Activated CD8-positive, alpha-beta memory T cell treated with anti-CD3 and anti-CD28 coated beads, Interleukin-2, amount 10 ng/mL, durations not matched to agents 7 days and 5 days (primary cell): ENCODE measurements at regions not wholly inside any gene's neighbourhood (a gene's known extent, or its start where the extent isn't known, plus 50 kb on each side); places are given as distances from the start of the nearest gene placed in this dataset.

Source experiments
- ATAC-seq: fragments of 150-1000 bp; cut with Tn5 transposase; one replicate; pipeline ENCODE4 v1.10.0; 2021; ENCODE audit warnings: moderate library complexity
- CTCF ChIA-PET: fragments of 350-600 bp; sonication (Branson Sonifier 250); formaldehyde crosslinking; loops from one replicate; lab custom pipeline; 2021; ENCODE audit warnings: antibody characterized with exemption; lab: Charles Lee
- DNase-seq: peaks from one replicate; pipeline ENCODE4 v3.0.0-alpha.2; 2020
- H3K27ac Mint-ChIP-seq: one replicate; pipeline ENCODE4 v1.8.0; 2021; ENCODE audit warnings: mild to moderate bottlenecking, mixed read lengths
- H3K27me3 Mint-ChIP-seq: one replicate; pipeline ENCODE4 v1.8.0; 2021; ENCODE audit warnings: mixed read lengths
- H3K36me3 Mint-ChIP-seq: one replicate; pipeline ENCODE4 v1.8.0; 2021; ENCODE audit warnings: mild to moderate bottlenecking, mixed read lengths
- H3K4me1 Mint-ChIP-seq: one replicate; pipeline ENCODE4 v1.8.0; 2021; ENCODE audit warnings: mixed read lengths
- H3K4me3 Mint-ChIP-seq: one replicate; pipeline ENCODE4 v1.8.0; 2021; ENCODE audit warnings: mild to moderate bottlenecking, moderate library complexity, mixed read lengths
- H3K9me3 Mint-ChIP-seq: one replicate; pipeline ENCODE4 v1.8.0; 2022; ENCODE audit warnings: low read depth, mixed read lengths

DNA sequence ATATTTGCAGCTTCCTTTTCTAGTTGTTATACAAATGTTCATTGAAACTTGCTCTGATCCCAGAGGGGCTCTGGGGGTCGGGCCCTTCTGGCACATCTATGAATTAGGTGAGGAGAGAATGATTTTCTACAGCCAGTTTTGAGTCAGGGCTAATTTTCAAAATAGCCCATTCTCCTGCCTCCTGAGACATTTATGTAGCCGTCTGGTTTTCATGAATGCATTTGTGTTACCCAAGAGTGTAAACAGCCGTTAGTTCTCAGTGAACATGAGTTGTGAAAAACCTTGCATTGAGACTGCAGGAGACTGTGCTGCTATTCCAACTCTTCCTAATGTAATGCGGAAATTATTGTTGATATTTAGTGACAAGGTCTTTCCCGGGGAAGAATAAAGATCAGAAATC is 122.5 kb downstream of the ICOS start:
- no peaks in the 10 kb centered on the region for H3K9me3 Mint-ChIP-seq
- no peak overlapping the region for H3K4me3 Mint-ChIP-seq
- H3K27me3 Mint-ChIP-seq = peaks cover 3% of the 10 kb centered on the region
- no peaks in the 10 kb centered on the region for H3K36me3 Mint-ChIP-seq
- CTCF ChIA-PET = no interaction called here
- DNase-seq (no peak), ATAC-seq (no peak)
- no peak overlapping the region for H3K27ac Mint-ChIP-seq
- H3K4me1 Mint-ChIP-seq = peaks cover 2% of the 10 kb centered on the region

DNA sequence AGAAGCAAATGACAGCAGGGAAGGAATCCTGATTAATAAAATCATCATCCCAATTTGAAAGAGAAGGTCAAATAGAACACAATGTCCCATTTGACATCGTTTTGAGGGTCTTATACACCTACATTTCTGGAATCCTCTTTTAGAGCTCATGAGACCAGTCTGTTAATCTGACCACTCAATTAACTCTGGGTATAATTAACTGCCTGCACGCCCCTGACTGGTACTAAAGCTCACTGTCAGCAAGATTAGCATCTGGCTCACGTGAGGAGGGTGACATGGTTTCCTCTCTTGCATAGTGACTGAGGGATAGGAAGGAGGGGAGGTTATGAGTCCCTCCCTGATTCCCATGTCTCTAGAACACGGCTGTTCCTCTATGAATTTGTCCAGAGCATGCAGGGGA is 124.3 kb downstream of the ICOS start:
- Mint-ChIP-seq H3K4me1 (peaks cover 2% of the 10 kb centered on the region), H3K27ac (no peak overlapping the region), H3K9me3 (no peaks in the 10 kb centered on the region), H3K27me3 (peaks cover 6% of the 10 kb centered on the region), H3K36me3 (no peaks in the 10 kb centered on the region), H3K4me3 (no peak overlapping the region)
- CTCF ChIA-PET = no interaction called here
- ATAC-seq = no peak
- no peak for DNase-seq

DNA sequence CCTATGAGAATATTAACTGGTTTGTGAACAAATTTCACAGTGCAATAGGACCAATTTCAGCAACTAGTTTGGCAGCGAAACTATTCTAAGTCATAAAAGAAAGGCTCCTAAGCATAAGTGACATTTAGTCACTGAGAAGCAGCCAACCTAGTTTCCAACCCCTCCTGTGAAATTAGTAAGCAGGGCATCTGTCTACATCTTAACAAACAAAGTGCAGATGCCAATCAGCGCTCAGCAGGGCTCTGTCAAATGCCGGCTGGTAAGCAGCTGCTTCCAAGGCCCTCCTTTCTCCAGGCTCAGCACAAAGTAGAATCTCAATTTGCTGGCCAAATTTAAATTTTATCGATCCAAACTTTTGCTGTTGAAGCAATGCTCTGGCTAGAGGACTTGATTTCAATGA is 124.7 kb downstream of the ICOS start:
- H3K4me1 Mint-ChIP-seq = peaks cover 2% of the 10 kb centered on the region
- H3K27me3 Mint-ChIP-seq = peaks cover 6% of the 10 kb centered on the region
- no peak overlapping the region for H3K4me3 Mint-ChIP-seq
- CTCF ChIA-PET = interaction anchor here (1.4 kb wide), 1 partner anchor 12 kb away, joined by 3 read pairs; no protein-coding TSS in a partner anchor
- no peak for ATAC-seq
- H3K9me3 Mint-ChIP-seq = no peaks in the 10 kb centered on the region
- H3K27ac Mint-ChIP-seq = no peak overlapping the region
- no peak for DNase-seq
- no peaks in the 10 kb centered on the region for H3K36me3 Mint-ChIP-seq

DNA sequence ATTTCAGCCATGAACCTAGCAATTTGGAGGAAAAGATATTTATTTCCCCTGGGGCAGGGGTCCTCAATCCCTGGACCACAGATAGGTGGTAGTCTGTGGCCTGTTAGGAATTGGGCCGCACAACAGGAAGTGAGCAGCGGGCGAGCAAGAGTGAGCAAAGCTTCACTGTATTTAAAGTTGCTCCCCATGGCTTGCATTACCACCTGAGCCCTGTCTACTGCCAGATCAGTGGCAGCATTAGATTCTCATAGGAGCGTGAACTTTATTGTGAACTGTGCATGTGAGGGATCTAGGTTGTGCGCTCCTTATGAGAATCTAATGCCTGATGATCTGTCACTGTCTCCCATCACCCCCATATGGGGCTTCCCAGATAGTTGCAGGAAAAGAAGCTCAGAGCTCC is 127.6 kb downstream of the ICOS start:
- H3K9me3 Mint-ChIP-seq = no peaks in the 10 kb centered on the region
- no peaks in the 10 kb centered on the region for H3K4me1 Mint-ChIP-seq

GRCh38 chr2:204065566-204065965 is 129.0 kb downstream of the ICOS start:
- no peak overlapping the region for H3K4me3 Mint-ChIP-seq
- CTCF ChIA-PET = no interaction called here

More for the DNA sequence above, 127.6 kb downstream of the ICOS start:
- ATAC-seq = no peak
- CTCF ChIA-PET = interaction anchor here (1.2 kb wide), 1 partner anchor 9 kb away, joined by 3 read pairs; no protein-coding TSS in a partner anchor
- H3K27me3 Mint-ChIP-seq = peaks cover 7% of the 10 kb centered on the region
- H3K4me3 Mint-ChIP-seq = no peak overlapping the region
- DNase-seq = no peak
- no peaks in the 10 kb centered on the region for H3K36me3 Mint-ChIP-seq
- H3K27ac Mint-ChIP-seq = no peak overlapping the region

DNA sequence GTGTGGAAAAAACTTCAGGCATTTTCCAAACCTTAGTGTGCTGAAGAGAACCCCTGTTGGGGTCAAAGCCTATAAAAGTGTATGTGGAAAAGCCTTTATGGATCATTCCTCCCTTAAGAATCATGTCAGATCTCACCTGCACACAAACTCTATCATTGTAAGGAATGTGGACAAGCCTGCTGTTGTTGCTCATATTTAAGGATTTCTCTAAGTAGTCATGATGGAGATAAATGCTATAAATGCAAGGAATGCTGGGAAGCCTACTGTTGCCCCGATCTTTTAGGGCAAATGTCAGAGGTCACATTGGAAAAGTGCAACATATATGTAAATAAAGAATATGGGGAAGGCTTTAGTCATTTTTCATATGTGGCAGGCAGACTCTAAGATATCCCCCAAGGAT is 129.5 kb downstream of the ICOS start:
- H3K27ac Mint-ChIP-seq = no peak overlapping the region
- peaks cover 13% of the 10 kb centered on the region for H3K27me3 Mint-ChIP-seq
- no peaks in the 10 kb centered on the region for H3K9me3 Mint-ChIP-seq
- H3K4me1 Mint-ChIP-seq = no peaks in the 10 kb centered on the region
- CTCF ChIA-PET = no interaction called here
- H3K36me3 Mint-ChIP-seq = no peaks in the 10 kb centered on the region
- DNase-seq = no peak
- ATAC-seq = no peak
- H3K4me3 Mint-ChIP-seq = no peak overlapping the region

More at GRCh38 chr2:204065566-204065965, 129.0 kb downstream of the ICOS start:
- no peaks in the 10 kb centered on the region for H3K36me3 Mint-ChIP-seq
- DNase-seq = no peak
- peaks cover 13% of the 10 kb centered on the region for H3K27me3 Mint-ChIP-seq
- H3K9me3 Mint-ChIP-seq = no peaks in the 10 kb centered on the region
- no peaks in the 10 kb centered on the region for H3K4me1 Mint-ChIP-seq
- ATAC-seq = no peak
- H3K27ac Mint-ChIP-seq = no peak overlapping the region

DNA sequence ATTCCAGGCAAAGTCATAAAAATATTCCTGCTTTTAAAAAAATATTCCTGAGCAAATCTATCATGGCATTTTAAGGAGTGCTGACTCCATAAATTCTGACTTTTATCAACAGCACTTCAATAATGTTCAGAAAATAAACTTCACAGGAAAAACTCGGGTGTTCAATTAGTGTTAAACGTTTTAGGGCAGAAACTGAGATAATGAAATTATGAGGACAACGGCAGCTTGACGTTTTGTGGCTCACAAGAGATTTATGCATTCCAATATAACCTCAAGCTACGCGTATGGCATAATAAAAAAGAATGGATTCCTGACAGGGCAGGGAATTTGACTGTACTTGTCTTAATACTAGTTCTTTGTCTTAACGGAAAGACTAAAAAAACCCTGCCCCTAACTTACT is 133.2 kb downstream of the ICOS start:
- Mint-ChIP-seq H3K36me3 (no peaks in the 10 kb centered on the region), H3K27me3 (peaks cover 19% of the 10 kb centered on the region), H3K4me3 (no peak overlapping the region), H3K4me1 (no peaks in the 10 kb centered on the region), H3K27ac (no peak overlapping the region), H3K9me3 (no peaks in the 10 kb centered on the region)
- CTCF ChIA-PET = no interaction called here
- no peak for DNase-seq
- ATAC-seq = no peak

GRCh38 chr2:204072443-204073324 is 136.1 kb downstream of the ICOS start:
- no peak overlapping the region for H3K27ac Mint-ChIP-seq
- ATAC-seq (peak; percentile 71), DNase-seq (peak; percentile 73)
- peaks cover 2% of the 10 kb centered on the region for H3K36me3 Mint-ChIP-seq
- CTCF ChIA-PET = interaction anchor here (0.6 to 3.4 kb wide), 19 partner anchors 8 to 105 kb away, joined by 3 to 23 read pairs (median 3); no protein-coding TSS in a partner anchor
- no peak overlapping the region for H3K4me3 Mint-ChIP-seq
- peaks cover 19% of the 10 kb centered on the region for H3K27me3 Mint-ChIP-seq
- H3K4me1 Mint-ChIP-seq = no peaks in the 10 kb centered on the region
- H3K9me3 Mint-ChIP-seq = no peaks in the 10 kb centered on the region

DNA sequence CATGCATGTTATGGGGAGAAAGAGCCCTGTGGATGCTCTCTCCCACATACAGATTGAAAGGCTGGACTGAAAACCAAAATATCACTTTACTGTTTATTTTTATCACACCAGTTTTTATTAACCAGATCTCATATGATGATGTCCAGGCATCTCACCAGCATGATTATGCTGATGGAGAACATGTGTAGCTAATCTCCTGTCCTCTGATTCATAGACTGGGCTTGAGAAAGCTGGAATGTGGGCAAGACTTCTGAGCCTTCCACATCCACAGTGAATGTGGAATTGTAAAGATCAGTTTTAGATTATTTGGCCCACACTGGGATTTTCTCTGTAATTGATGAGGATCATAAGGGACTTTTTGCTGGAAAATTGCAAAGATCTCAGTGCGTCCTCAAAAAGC is 137.9 kb downstream of the ICOS start:
- Mint-ChIP-seq H3K9me3 (peaks cover 4% of the 10 kb centered on the region), H3K4me1 (no peaks in the 10 kb centered on the region), H3K27me3 (peaks cover 22% of the 10 kb centered on the region), H3K27ac (no peak overlapping the region), H3K36me3 (peaks cover 3% of the 10 kb centered on the region), H3K4me3 (no peak overlapping the region)
- no peak for DNase-seq
- CTCF ChIA-PET = interaction anchor here (3.4 kb wide), 1 partner anchor 31 kb away, joined by 23 read pairs; no protein-coding TSS in a partner anchor
- ATAC-seq = no peak

GRCh38 chr2:204078003-204078698 is 141.6 kb downstream of the ICOS start:
- Mint-ChIP-seq H3K4me3 (no peak overlapping the region), H3K9me3 (peaks cover 4% of the 10 kb centered on the region), H3K27ac (no peak overlapping the region), H3K27me3 (peaks cover 17% of the 10 kb centered on the region), H3K36me3 (peaks cover 3% of the 10 kb centered on the region), H3K4me1 (no peaks in the 10 kb centered on the region)
- ATAC-seq (no peak), DNase-seq (no peak)
- CTCF ChIA-PET = no interaction called here

DNA sequence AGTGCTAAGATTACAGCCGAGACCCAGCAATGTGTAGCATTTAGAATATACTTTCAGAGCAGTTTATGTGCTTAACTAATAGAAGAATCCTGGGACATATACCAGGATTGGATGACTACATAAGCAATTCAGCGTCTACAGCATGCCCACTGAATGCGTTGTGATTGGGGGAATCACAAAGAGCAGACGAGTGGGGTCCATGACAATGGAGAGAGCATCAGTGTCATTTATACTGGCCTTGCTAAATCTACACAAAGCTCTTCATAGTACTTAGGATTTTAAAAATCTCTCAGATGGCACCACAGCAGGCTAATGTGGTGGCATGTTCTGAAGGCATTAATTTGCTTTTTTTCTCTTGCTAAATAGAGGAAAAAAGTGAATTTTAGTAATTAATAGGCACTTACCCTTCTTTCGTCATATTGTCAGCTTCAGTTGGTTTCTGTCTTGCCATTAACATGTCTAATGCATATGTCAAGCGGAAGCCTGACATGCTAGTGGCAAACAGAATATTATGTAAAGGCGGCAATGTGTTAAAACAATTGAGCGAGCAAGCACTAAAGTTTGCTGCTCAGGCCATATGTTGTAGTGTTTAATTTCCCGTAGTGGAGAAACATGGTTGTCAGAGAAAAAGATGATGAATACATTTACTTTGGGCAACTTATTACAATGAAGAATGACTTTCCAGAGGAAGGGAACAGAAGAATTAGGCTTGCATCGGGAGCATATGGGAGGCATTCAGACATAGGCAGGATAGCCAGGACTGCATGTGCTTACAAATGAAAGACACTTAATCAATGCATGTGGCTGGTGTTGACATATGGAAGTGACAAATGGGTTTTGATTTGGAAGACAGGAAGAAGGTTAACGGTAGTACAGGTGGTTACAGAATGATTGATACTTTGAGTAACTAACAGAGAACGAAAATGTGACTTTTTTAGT is 145.2 kb downstream of the ICOS start:
- peaks cover 4% of the 10 kb centered on the region for H3K9me3 Mint-ChIP-seq
- no peak for DNase-seq
- CTCF ChIA-PET = interaction anchor here (1.2 to 2.2 kb wide), 2 partner anchors 9 to 96 kb away, joined by 3 to 7 read pairs; no protein-coding TSS in a partner anchor
- H3K36me3 Mint-ChIP-seq = peaks cover 1% of the 10 kb centered on the region
- no peak overlapping the region for H3K4me3 Mint-ChIP-seq
- no peaks in the 10 kb centered on the region for H3K4me1 Mint-ChIP-seq
- H3K27me3 Mint-ChIP-seq = peaks cover 9% of the 10 kb centered on the region
- ATAC-seq = no peak
- no peak overlapping the region for H3K27ac Mint-ChIP-seq

GRCh38 chr2:204086167-204086566 is 149.6 kb downstream of the ICOS start:
- H3K27ac Mint-ChIP-seq = no peak overlapping the region
- no peaks in the 10 kb centered on the region for H3K4me1 Mint-ChIP-seq
- no peak for ATAC-seq
- DNase-seq = no peak
- H3K9me3 Mint-ChIP-seq = no peaks in the 10 kb centered on the region
- H3K4me3 Mint-ChIP-seq = no peak overlapping the region
- no peaks in the 10 kb centered on the region for H3K36me3 Mint-ChIP-seq
- CTCF ChIA-PET = no interaction called here
- peaks cover 12% of the 10 kb centered on the region for H3K27me3 Mint-ChIP-seq

DNA sequence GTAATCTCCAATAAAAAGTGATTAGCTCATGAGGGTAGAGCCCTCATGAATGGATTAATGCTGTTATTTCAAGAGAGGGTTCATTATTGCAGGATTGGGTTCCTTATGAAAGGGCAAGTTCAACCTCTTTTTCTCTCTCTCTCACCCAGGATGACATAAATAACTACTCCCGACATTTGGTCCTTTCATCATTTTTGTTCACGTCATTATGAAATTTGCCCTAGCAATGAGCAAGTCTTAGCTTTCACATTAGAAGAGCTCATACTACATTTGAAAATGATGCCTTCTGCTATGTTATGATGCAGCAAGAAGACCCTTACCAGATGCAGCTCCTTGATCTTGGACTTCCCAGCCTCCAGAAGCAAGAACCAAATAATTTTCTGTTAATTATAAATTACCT is 152.5 kb downstream of the ICOS start:
- Mint-ChIP-seq H3K4me3 (no peak overlapping the region), H3K4me1 (no peaks in the 10 kb centered on the region), H3K27me3 (peaks cover 17% of the 10 kb centered on the region), H3K9me3 (no peaks in the 10 kb centered on the region), H3K27ac (no peak overlapping the region), H3K36me3 (peaks cover 5% of the 10 kb centered on the region)
- ATAC-seq (no peak), DNase-seq (no peak)
- CTCF ChIA-PET = no interaction called here
